COLO668 (cell line): ENCODE measurements at regions not wholly inside any gene's neighbourhood (a gene's known extent, or its start where the extent isn't known, plus 50 kb on each side); places are given as distances from the start of the nearest gene placed in this dataset.
"Not testable (repeated sequence)": the region's sequence is repeated elsewhere in the genome, so short reads cannot be mapped to it uniquely, and the experiment has no call there.

Experiments used
- DNase-seq: peaks from one replicate; lab custom pipeline; 2025; ENCODE audit not compliant: unreplicated experiment; lab: John Stamatoyannopoulos, UW

DNA sequence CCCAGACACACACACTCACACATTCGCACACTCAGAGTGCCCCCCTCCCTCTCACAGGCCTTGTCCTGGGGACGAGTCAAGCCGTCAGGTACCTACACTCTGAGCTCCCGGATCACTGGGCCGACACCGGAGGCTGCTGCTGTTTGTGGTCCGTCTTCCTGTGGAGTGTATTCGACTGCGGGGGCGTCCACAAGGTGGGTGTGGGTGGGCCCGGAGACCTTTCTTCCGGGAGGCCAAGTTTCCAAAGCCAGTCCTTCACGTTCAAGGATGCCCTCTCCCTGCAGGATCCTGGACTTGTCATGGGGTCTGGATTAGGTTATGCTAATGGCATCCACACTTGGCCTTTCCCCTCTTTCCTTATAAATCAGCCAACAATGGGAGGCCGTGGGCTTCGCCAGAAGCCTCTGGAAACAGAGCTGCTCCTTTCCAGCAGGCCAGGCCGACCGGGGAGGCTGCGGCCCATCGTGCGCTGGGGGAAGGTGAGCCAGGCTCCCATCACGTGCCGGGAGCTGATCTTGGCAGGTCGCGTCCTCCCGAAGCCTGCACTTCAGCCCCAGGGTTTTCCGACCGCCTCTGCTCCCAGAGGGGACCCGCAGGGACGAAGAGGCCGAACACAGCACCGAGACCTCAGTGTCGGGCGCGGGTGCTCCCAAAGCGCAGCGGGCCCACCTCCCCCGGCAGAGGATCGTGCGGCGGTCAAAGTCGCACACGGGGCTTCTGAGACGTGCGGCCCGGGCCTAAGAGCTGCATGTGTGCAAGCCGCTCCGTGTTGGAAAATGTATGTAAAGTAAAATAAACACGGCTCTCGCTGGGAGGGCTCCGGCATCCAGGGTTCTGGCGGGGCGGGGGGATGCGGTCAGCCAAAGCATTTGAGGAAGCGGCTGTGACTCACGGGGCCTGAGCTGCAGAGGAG, 196.5 kb upstream of the ZNF469 start:
- DNase-seq: not testable (repeated sequence)

DNA sequence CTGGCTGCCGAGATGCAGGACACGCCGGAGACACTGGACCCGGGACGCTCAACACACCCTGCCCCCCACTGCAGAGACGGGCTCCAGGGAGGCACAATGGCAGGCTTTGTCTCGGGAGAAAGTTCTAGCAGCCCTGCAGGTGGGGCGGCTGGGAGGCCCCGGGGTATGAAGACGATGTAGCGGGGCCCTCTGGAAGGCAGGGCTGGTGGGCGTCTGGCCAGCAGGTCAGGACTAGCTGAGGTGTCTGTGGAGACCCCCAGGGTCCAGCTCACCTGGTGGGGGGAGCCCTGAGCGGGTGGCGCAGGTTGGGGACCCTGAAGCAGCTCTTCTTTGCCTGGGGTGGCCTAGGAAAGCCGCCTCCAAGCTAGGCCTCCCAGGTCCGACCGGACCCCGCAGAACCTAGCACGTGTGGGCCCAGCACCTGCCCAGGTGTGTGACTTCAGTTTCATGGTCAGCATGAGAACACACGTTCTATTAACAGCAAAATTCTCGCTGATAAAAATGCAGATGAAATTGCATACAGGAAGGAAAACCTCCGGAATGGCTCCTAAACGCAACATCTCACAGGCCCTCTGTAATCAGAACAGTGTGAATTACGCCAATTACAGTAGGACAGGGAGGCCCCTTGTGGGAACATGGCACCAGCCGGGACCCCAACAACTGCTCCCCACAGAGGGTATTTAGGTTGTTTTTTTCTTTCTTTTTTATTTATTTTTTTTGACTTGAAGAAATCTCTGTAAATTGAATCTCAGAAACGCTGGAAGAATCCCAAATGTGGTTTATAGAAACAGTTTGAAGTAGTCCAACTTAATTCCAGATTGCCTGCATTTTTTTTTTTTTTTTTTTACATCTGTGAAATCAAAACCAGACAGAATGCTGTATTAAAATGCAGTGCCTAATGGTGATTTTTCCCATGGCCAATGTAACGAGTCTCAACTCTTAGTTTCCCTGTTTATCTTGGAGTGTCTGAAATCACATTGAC, 195.6 kb upstream of the ZNF469 start:
- not testable (repeated sequence) for DNase-seq

DNA sequence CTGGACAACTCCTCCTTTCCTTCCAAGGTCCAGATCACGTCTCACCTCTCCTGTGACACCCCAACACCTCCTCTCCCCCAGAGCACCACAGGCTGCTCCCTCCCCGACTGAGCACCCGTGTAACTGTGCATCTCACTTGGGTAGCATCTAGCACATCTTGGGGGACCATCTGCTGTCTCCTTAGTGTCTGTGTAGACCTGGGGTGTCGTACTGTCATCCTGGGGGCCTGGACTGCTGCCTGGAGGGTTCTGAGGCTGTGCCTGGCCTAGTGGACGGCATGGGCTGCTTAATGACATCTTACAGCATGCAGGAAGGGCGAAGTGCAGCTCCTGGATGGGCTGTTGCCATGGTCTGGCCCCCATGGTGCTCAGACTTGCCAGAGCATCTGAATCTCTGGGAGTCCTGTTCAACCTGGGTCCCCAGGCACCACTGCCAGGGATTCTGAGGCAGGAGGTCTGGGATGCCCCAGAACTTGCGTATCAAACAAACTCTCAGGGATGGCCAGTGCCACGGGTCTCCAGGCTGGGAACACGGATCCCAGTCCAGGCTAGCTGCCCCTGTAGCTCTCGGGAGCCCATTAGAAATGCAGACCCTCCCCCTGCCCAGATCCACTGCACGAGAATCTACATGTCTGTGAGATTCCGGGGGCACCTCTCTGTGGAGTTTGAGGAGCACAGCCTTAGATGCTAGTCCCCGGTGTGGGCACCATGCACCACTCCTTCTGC, 194.4 kb upstream of the ZNF469 start:
- not testable (repeated sequence) for DNase-seq

DNA sequence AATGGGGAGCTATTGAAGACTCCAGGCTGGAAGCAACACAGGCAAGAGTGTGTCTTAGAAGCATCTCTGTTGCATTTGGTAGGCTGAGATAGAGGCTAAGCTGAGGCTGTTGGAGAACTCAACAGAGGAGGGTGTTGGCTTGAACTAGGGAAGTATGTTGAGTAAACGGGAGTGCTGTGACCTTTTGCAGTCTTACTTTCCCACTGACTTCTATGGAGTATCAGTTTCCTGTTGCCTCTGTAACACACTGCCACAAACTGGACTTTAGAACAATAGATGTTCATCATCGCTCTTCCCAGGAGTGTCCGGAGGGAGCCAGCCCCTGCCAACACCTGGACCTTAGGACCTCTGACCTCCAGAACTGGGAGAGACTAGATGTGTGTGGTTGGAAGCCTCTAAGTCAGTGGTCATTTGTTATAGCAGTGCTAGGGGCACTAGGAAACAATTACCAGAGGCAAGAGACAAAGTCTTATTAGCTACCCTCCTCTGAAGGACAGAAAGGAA, 192.1 kb upstream of the ZNF469 start:
- DNase-seq: not testable (repeated sequence)

DNA sequence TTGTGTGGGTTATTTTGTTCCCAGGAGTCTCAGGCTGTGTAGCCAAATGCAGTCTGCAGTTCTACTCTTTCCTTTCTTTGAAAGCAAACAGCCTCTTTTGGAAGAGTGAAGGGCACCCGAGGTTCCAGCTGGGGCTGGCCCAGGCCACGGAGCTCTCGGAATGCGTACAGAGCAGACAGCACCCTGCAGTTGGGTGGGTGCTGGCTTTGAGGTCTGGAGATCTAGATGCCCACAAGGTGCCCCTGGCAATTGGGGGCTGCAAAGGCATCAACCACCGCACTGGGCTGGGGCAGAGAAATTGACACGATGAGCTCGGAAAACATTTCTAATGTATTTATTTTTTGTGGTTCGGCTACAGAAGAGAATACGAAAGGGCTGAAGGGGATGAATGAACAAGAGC, 191.6 kb upstream of the ZNF469 start:
- not testable (repeated sequence) for DNase-seq

DNA sequence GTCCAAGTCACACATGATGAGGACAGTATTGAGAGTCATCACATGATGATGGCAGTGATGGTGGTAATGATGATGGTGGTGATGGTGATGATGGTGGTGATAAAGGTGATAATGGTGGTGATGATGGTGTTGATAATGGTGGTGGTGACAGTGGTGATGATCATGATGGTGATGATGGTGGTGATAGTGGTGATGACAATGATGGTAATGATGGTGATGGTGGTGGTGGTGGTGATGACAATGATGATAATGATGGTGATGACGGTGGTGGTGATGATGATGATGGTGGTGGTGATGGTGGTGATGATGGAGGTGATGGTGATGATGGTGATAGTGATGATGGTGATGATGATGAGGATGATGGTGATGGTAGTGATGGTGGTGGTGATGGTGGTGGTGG, 190.2 kb upstream of the ZNF469 start:
- DNase-seq: no peak

DNA sequence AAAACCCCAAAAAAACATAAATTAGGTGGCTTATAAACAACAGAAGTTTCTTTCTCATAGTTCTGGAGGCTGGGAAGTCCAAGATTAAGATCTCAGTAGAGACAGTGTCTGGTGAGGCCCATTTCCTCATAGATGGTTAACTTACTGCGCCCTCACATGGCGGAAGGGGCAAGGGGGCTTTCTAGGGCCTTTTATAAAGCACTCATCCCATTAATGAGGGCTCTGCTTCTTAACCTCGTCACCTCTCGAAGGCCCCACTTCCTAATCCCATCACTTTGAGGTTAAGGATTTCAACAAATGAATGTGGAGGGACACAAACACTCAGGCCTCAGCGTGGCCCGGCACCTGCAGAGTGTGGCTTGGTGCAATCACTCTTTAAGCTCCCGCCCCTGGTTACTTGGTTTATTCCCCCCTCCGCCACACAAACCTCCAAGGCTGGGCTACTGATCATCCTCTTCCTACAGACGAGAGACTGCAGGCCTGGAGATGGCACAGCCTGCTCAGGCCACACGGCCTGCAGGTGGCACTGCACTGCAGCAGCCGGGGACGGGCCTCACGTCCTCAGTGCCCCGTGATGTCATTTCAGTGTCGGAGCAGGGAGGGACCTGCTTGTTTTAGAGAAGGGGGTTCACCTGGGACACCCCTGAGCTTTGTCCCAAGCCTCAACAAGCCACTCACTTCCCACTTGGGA, 188.9 kb upstream of the ZNF469 start:
- DNase-seq: peak; percentile 66

DNA sequence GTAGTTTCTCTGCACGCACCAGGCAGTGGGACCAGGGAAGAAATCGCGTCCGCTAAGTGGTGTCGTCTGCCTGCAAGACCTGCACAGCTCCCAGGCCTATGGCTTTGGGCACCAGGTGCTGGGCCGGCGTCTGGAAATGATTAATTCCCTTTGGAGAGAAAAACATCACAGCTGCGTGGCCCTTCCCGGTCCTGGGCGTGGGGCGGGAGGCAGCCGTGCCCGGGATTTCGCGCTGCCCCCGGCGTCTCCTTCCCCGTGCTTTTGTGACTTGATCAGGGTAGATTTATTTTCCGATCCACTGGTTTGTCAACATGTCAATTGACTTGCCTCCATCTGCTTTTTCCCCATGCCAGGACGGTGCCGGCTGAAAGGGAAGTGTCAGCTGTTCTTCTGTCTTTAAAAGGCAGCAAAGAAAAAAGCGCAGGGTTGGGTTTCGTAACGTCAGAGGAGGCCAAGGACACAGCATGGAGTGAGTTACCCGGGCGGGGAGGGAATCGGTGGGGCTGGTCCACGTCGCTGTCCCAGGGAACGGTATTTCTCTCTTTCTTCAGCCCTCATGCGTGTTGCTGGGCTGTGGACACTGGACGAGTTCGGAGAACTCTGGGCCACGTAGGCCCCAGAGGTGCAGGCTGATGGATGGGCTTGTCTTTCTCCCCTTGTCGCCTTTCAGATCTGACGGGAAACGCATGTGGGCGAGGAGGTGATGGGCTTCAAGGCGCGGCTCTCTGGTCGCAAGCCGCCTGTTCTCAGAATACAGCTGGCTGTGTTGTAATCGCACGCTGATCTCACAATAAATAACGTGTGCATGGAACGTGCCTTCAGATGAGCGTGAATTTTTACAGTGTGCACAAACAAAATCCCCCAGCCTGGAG, 188.1 kb upstream of the ZNF469 start:
- peak; percentile 68 for DNase-seq

DNA sequence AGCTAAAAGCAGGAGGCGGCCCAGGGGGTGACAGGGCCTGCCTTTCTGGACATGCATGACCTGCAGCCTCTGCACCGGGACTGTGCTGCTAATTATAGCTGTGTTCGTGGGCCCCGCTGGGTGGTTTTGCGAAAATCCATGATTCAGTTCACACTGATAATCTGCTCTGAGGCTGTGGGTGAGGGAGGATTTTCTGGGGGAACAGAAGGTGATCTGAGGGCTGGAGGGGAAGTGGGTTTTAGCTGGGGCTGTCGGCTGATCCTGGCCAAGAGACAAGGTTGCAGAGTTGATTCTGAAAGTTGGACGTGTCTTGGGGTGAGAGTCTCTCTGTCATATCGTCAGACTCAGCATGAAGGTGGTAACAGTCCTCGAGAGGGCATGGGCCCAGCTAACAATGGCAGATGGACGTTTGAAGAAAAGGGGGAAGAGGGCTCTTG, 187.5 kb upstream of the ZNF469 start:
- DNase-seq: no peak

DNA sequence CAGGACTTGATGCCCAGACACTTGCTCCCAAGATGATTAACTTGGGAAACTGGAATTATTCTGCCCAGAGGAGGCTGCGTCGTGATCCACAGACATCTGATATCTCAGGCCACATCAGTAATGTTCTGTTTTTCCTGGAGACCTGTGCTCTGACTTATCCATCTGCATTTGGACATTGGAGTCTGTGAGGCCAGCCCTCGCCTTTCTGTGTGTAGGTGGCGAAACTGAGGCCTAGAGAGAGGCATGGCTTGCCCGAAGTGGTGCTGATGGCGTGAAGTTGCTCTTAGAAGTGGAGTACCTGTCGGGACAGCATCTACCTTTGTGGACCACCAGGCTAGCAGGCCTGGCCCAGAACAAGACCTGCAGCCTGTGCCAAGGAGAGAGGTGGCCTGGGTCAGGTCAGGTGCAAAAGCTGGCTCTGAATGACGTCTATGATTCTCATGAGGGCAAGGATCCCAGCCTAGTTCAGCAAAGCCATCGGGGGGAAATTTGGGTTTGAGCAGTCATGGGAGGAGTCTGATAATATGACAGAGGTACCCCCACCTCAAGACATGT, 186.8 kb upstream of the ZNF469 start:
- no peak for DNase-seq

DNA sequence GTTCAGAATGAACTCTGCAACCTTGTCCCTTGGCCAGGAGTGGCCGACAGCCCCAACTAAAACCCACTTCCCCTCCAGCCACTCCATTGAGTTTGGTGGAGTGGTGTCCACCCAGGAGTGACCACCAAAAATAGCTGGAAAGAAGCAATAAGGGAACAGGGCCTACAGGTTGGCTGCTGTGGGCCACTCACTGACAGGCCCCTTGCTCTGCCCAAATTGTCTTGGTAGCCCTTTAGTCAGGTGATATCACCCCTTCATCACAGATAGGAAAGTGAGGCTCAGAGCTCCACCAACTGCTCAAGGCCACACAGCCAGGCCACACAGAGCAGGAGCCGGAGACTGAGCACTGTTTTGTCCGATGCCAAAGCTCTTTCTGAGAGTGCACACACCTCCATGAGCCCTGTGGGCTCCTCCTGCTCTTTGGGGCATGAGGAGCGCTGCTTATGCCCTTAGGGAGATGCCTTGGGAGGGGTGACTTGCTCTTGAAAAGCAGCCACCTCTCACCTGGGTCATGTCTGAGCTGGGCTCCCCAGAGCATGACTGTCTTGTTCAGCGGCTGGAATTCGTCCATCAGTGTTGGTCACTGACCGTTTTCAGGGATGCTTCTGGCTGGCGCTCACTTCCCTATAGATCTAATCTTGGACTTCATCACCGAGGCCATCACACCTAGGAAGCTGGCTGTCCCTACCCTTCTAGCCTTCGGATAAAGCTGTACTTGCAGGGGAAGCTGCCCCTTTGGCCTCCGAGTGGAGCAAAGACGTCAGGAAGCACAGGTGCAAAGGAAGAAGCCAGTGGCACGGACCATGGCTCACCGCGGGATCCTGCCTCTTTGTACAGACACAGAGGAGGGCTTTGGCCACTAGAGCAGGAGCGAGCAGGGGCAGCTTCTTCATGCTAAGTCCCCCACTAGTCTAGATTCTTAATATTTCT, 186.0 kb upstream of the ZNF469 start:
- DNase-seq: no peak

DNA sequence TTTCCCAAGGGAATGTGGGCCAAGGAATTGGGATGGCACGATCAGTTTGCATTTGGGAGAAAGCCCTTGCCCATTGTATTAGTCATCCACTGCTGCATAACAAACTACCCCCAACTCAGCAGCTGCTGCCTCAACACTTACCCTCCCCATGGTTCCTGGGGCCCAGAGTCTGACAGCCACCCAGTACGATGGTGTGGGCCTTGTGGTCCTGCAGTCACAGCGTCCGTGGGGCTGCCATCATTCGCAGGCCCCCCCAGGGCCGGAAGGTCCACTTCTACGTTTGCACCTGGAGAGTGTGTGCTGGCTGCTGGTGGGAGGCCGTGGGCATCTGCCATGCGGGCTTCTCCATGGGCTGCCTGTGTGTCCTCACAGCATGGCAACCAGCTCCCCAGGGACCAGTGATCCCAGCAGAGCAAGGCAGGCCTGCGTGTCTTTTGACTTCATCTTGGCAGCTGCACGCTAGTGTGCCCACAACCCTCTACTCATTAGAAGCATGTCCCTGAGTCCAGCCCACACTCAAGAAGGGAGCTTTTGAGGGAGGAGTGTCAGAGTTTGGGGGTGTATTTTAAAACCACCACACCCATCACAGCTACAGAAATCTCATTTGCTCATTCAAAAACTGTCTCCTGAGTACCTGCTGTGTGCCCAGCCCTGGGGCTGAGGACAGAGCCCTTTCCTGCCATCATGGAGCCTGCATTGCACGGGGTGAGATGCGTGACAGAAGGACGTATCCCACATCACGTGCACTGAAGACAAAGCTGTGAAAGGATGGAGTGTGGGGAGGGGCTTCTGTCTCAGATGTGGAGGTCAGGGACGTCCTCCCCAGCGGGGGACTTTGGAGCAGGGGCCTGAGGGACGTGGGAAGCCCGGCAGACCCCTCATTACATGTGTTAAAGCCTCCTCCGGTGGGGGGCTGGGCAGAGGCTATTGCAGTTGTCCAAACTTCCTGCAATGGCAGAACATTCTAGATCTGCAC, 185.0 kb upstream of the ZNF469 start:
- DNase-seq: no peak

DNA sequence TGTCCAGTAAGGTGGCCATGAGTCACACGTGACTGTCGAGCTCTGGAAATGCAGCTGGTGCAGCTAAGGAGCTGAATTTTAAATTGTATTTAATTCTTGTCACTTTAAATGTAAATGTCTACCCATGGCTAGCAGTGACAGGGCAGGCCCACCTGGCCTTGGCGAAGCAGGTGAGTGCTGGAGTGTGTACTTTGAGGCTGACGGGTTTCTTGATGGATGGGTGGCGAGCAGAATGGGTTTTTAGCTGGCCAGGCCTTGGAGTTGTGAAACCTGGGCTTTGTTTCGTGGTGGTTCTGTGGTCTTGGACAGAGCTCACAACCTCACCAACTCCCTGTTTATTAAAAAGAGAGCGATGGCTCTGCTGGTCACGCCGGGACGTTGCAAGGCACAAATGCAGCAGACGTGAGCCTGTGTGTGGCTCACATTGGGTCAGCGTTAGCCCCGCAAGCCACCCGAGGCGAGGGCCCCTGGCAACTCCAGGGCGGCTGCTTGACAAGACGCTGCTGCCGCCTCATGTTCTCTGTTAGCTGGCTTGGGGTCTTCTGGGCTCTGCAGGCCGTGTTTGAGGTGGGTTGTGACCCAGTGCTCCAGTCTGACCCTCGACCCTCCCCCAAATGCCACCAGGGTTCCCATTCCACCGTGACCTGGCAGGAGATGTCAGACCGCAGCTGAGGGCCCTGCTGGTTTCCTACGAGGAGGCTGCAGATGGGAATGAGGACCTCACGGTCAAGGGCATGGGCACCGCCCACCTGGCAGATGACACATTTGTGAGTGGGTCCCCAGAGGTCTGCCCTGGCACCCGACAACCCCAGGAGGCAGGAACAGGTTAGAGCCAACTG, 184.1 kb upstream of the ZNF469 start:
- not testable (repeated sequence) for DNase-seq

DNA sequence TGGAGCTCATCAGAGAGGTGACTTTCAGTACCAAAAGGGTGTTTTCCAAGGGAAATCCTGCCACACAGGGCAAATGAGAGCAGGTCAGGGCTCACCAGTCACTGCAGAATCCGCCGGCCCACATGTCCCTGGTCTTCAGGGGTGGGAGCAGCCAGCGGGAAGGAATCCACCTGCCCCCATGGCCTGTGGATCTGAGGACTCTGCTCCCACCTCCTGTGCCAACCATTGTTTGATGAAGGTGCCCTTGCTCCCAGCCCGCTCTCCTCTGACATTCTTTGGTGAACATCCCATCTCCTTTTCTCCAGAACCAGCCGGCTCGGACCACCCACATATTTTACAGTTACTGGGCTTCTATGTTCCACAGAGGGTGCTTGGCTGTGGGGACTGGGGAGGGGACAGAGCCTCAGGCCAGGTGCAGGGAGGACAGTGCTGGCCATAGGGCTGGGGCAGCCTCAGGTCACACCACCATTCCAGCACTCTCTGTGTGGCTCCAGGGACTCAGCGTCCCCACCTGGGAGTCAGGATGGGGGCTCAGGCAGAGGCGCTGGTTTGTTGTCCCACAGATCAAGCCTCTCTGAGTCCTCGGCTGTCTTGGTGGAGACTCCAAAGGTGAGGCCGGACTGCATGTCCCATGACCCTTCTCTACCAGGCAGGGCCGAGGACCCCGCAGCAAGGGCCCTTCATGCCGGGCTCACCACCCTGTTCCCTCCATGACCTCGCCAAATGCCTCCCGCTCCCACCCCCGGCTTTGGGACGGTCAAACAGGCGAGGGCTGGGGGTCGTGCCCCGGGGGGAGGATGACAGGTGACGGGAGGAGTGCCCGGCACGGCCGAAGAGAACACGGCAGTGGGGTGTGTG, 183.2 kb upstream of the ZNF469 start:
- not testable (repeated sequence) for DNase-seq
